ENCODE measurements at regions not wholly inside any gene's neighbourhood (a gene's known extent, or its start where the extent isn't known, plus 50 kb on each side); places are given as distances from the start of the nearest gene placed in this dataset.

DNA sequence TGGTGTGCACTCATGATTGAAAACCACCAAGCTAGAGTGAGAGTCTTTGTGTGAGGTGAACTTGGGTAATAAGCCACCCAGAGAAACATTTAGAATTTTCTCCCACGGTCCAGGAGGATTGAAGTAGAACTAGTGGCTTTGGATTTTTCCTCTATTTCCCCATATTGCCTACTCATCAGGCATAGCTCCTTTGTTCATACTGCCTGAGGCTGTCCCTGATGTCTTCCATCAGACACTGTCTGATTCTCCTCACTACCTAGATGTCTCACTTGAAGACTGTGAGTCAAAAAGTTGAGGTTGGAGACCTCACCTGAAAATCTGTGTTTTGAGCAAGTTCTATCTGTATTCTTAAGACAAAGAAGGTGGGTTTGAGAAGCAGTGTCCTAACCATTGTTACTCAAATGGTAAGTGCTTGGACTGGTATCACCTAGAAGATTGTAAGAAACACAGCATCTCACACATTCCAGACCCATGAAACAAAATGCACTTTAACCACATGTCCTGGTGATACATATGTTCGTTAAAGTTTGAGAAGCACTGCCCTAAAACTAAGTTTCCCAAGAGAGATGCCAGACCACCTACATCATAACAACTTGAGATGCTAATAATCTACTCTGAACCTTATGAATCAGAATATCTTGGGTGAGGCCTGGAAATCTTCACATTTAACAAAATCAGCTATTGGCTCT lies 523.4 kb upstream of the BTBD3 start:
- H3K9ac ChIP-seq (replicated peaks in 1 of 4; ENCODE audit: extremely low read depth in 1 of 4, low read depth in 3 of 4, low read length in 3 of 4) = no peak overlapping the region
- no peak overlapping the region for H3K23ac ChIP-seq (ENCODE audit: insufficient read length)
- H2AFZ ChIP-seq (ENCODE audit: low read length) = no peak overlapping the region
- TF ChIP-seq RAD21 (IDR thresholded peaks at IDR 0.05 in 1 of 2, conservative IDR thresholded peaks at IDR 0.05 in 1 of 2; ENCODE audit: low read depth in 2 of 2, low read length in 2 of 2) = no peak
- TF ChIP-seq BRCA1 (IDR thresholded peaks at IDR 0.05; ENCODE audit: low read depth, low read length) = no peak
- TF ChIP-seq, protein P1, sequence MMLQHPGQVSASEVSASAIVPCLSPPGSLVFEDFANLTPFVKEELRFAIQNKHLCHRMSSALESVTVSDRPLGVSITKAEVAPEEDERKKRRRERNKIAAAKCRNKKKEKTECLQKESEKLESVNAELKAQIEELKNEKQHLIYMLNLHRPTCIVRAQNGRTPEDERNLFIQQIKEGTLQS (IDR thresholded peaks at IDR 0.05; ENCODE audit: insufficient read depth, low read depth, low read length) = no peak
- TF ChIP-seq, protein P2, sequence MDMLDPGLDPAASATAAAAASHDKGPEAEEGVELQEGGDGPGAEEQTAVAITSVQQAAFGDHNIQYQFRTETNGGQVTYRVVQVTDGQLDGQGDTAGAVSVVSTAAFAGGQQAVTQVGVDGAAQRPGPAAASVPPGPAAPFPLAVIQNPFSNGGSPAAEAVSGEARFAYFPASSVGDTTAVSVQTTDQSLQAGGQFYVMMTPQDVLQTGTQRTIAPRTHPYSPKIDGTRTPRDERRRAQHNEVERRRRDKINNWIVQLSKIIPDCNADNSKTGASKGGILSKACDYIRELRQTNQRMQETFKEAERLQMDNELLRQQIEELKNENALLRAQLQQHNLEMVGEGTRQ (IDR thresholded peaks at IDR 0.05; ENCODE audit: low read length) = no peak
- TF ChIP-seq RBBP5 (IDR thresholded peaks at IDR 0.05; ENCODE audit: borderline replicate concordance, low read depth, low read length) = no peak
- TF ChIP-seq MAFK (IDR thresholded peaks at IDR 0.05; ENCODE audit: low read depth, low read length) = no peak
- no peak for TF ChIP-seq TAF7 (optimal IDR thresholded peaks at IDR 0.05; ENCODE audit: borderline replicate concordance, low read depth, low read length)

More for the DNA sequence above, 523.4 kb upstream of the BTBD3 start:
- Histone ChIP-seq H3K18ac (ENCODE audit: extremely low read depth, low read length) (no peak overlapping the region), H3K14ac (ENCODE audit: insufficient read length) (no peak overlapping the region), H3K4me2 (ENCODE audit: insufficient read depth in 1 of 2, low read depth in 2 of 2, low read length in 2 of 2) (no peak overlapping the region), H3K9me3 (ENCODE audit: insufficient read depth in 2 of 2, low read depth in 1 of 2, low read length in 1 of 2) (no peaks in the 10 kb centered on the region), H4K91ac (replicated peaks; ENCODE audit: insufficient read length, low read length) (no peak overlapping the region), H4K8ac (ENCODE audit: extremely low read depth, insufficient read depth, low read length) (no peak overlapping the region), H3K79me2 (ENCODE audit: control insufficient read depth in 1 of 2, insufficient read depth in 2 of 2, low read length in 2 of 2) (no peaks in the 10 kb centered on the region), H2BK5ac (ENCODE audit: low read depth, low read length) (no peak overlapping the region), H4K5ac (ENCODE audit: insufficient read length, low read depth, low read length) (no peak overlapping the region), H3K27me3 (replicated peaks in 1 of 4; ENCODE audit: control insufficient read depth in 3 of 4, extremely low read depth in 1 of 4, insufficient read depth in 3 of 4, low read length in 3 of 4) (no peaks in the 10 kb centered on the region), H3K23me2 (ENCODE audit: low read depth, low read length) (no peaks in the 10 kb centered on the region; the same call in 1 of the 2 replicates), H2AK5ac (ENCODE audit: low read depth, low read length) (no peak overlapping the region), H3K56ac (replicated peaks; ENCODE audit: insufficient read length, low read depth, low read length) (no peak overlapping the region), H3K36me3 (ENCODE audit: control insufficient read depth in 2 of 4, insufficient read depth in 4 of 4, low read length in 3 of 4) (no peaks in the 10 kb centered on the region), H4K20me1 (replicated peaks in 1 of 2; ENCODE audit: control insufficient read depth in 1 of 2, insufficient read depth in 2 of 2, low read length in 2 of 2) (no peaks in the 10 kb centered on the region), H3K27ac (ENCODE audit: low read depth, low read length) (no peak overlapping the region), H2BK20ac (ENCODE audit: low read length) (no peak overlapping the region), H3K4ac (replicated peaks; ENCODE audit: insufficient read length, low read depth, low read length) (no peak overlapping the region), H2BK15ac (ENCODE audit: low read length) (no peak overlapping the region), H3K79me1 (ENCODE audit: low read depth, low read length) (no peaks in the 10 kb centered on the region), H3K4me1 (replicated peaks in 1 of 4; ENCODE audit: control insufficient read depth in 3 of 4, insufficient read depth in 4 of 4, low read length in 3 of 4) (no peaks in the 10 kb centered on the region), H2BK120ac (replicated peaks; ENCODE audit: low read depth, low read length) (no peak overlapping the region), H3K4me3 (ENCODE audit: extremely low read depth in 1 of 4, insufficient read depth in 2 of 4, low read depth in 3 of 4, low read length in 4 of 4) (no peak overlapping the region), H2BK12ac (ENCODE audit: low read depth, low read length) (no peak overlapping the region)
- WGBS, 2 experiments (ENCODE audit: extremely low coverage in 1 of 2, insufficient coverage in 1 of 2, insufficient read length in 1 of 2, insufficient replicate concordance in 2 of 2, low coverage in 1 of 2, low lambda C conversion rate in 2 of 2, missing lambda C conversion rate in 1 of 2) = 93% methylated on average over 2 of the region's 2 CpGs; no CpG with 5 or more reads in 1 of the 2 experiments
- ChIA-PET POLR2A (ENCODE audit: partially characterized antibody) (no interaction called here), CTCF (ENCODE audit: partially characterized antibody) (no interaction called here)
- no peak for DNase-seq (ENCODE audit: low read depth in 1 of 2, low spot score in 2 of 2)
- FAIRE-seq = no peak

Data from H1 (cell line).